OCI-LY1 (cell line): ENCODE measurements at regions not wholly inside any gene's neighbourhood (a gene's known extent, or its start where the extent isn't known, plus 50 kb on each side); places are given as distances from the start of the nearest gene placed in this dataset.

ENCODE experiments used
- H2AFZ ChIP-seq: fragments of 200-600 bp; sonication (generic), shearing (Covaris generic); 2 replicates; pipeline ENCODE4 v1.6.0; 2014; ENCODE audit warnings: antibody characterized with exemption, mild to moderate bottlenecking, low read length
- H3F3A ChIP-seq: fragments of 200-600 bp; sonication (generic), shearing (Covaris generic); 2 replicates; pipeline ENCODE4 v1.6.0; 2014; ENCODE audit warnings: mild to moderate bottlenecking, antibody characterized with exemption, low read length, moderate library complexity; ENCODE audit not compliant: insufficient read depth
- H3K27ac ChIP-seq: fragments of 200-600 bp; sonication (generic); 2 replicates; pipeline ENCODE4 v1.5.1; 2014; ENCODE audit warnings: low read length, mixed run types, mild to moderate bottlenecking, low read depth; ENCODE audit not compliant: poor library complexity, severe bottlenecking
- H3K27me3 ChIP-seq: fragments of 200-600 bp; sonication (generic); 2 replicates; pipeline ENCODE4 v1.6.0; 2014; ENCODE audit warnings: antibody characterized with exemption, mild to moderate bottlenecking, low read length, moderate library complexity; ENCODE audit not compliant: insufficient read depth
- H3K36me3 ChIP-seq: fragments of 200-600 bp; sonication (generic); 2 replicates; pipeline ENCODE4 v1.6.1; 2014; ENCODE audit warnings: mild to moderate bottlenecking, antibody characterized with exemption, low read length, moderate library complexity, mixed read lengths; ENCODE audit not compliant: insufficient read depth
- H3K4me1 ChIP-seq: fragments of 200-600 bp; sonication (generic); 2 replicates; pipeline ENCODE4 v1.5.1; 2014; ENCODE audit warnings: mild to moderate bottlenecking, low read length, moderate library complexity; ENCODE audit not compliant: insufficient read depth, severe bottlenecking
- H3K4me2 ChIP-seq: fragments of 200-600 bp; sonication (generic), shearing (Covaris generic); 2 replicates; pipeline ENCODE4 v1.6.1; 2014; ENCODE audit warnings: low read length
- H3K4me3 ChIP-seq: fragments of 200-600 bp; sonication (generic); 2 replicates; pipeline ENCODE4 v1.5.1; 2014; ENCODE audit warnings: low read length, low read depth, mild to moderate bottlenecking, mixed read lengths; ENCODE audit not compliant: poor library complexity, severe bottlenecking
- H3K79me2 ChIP-seq: fragments of 200-600 bp; shearing (Covaris generic); 2 replicates; pipeline ENCODE4 v1.6.1; 2016; ENCODE audit warnings: mixed run types, low read length, mixed read lengths; ENCODE audit not compliant: insufficient read depth
- H3K9ac ChIP-seq: fragments of 200-600 bp; sonication (generic), shearing (Covaris generic); 2 replicates; pipeline ENCODE4 v1.6.1; 2014; ENCODE audit warnings: mild to moderate bottlenecking, low read length, mixed read lengths
- H3K9me2 ChIP-seq: fragments of 200-600 bp; sonication (generic), shearing (Covaris generic); 2 replicates; pipeline ENCODE4 v1.6.1; 2014; ENCODE audit warnings: low read depth, mild to moderate bottlenecking, low read length, mixed read lengths
- H3K9me3 ChIP-seq: fragments of 200-600 bp; shearing (Covaris generic); 2 replicates; pipeline ENCODE4 v1.6.1; 2014; ENCODE audit warnings: low read length, mixed read lengths
- H4K20me1 ChIP-seq: fragments of 200-600 bp; sonication (generic), shearing (Covaris generic); 2 replicates; pipeline ENCODE4 v1.6.0; 2016; ENCODE audit warnings: mild to moderate bottlenecking, low read length; ENCODE audit not compliant: insufficient read depth
- EZH2 ChIP-seq: fragments of 200-600 bp; sonication (generic), shearing (Covaris generic); IDR thresholded peaks from 2 replicates; pipeline ENCODE4 v1.8.0; 2017; ENCODE audit warnings: borderline replicate concordance, mixed run types, mild to moderate bottlenecking, antibody characterized with exemption, low read length, moderate library complexity, mixed read lengths
- TF ChIP-seq, protein P1 (sequence below): fragments of 200-600 bp; sonication (generic), shearing (Covaris generic); IDR thresholded peaks from 2 replicates; pipeline ENCODE4 v1.5.1; 2017; ENCODE audit warnings: mild to moderate bottlenecking, antibody characterized with exemption, low read length, moderate library complexity, mixed read lengths

DNA sequence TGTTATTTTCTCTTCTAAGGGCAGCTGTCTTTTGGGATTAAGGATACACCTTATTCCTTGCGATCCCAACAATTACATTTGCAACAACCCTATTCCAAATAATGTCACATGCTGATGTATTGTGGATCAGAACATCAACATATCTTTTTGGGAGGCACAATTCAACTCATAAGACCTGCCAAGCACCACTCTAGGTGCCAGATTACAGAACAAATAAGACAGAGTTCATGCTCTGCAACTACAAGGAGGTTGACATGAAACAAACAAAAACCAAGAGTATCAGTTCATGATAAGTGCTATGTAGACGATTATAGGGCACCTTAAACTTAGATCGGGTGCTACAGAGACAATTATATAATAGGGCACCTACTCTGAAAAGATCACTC lies 203.2 kb upstream of the SGK1 start:
- H3K9ac ChIP-seq = no peak overlapping the region
- no peak overlapping the region for H3K4me2 ChIP-seq
- H3K79me2 ChIP-seq = no peaks in the 10 kb centered on the region
- H4K20me1 ChIP-seq = no peaks in the 10 kb centered on the region
- TF ChIP-seq, protein P1, sequence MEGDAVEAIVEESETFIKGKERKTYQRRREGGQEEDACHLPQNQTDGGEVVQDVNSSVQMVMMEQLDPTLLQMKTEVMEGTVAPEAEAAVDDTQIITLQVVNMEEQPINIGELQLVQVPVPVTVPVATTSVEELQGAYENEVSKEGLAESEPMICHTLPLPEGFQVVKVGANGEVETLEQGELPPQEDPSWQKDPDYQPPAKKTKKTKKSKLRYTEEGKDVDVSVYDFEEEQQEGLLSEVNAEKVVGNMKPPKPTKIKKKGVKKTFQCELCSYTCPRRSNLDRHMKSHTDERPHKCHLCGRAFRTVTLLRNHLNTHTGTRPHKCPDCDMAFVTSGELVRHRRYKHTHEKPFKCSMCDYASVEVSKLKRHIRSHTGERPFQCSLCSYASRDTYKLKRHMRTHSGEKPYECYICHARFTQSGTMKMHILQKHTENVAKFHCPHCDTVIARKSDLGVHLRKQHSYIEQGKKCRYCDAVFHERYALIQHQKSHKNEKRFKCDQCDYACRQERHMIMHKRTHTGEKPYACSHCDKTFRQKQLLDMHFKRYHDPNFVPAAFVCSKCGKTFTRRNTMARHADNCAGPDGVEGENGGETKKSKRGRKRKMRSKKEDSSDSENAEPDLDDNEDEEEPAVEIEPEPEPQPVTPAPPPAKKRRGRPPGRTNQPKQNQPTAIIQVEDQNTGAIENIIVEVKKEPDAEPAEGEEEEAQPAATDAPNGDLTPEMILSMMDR = no peak
- TF ChIP-seq EZH2 = no peak
- no peak overlapping the region for H3K4me3 ChIP-seq
- H3K9me3 ChIP-seq = no peaks in the 10 kb centered on the region
- no peak overlapping the region for H2AFZ ChIP-seq
- peaks cover 4% of the 10 kb centered on the region for H3K4me1 ChIP-seq
- H3K27ac ChIP-seq = no peak overlapping the region
- H3F3A ChIP-seq = no peaks in the 10 kb centered on the region
- no peaks in the 10 kb centered on the region for H3K9me2 ChIP-seq
- H3K27me3 ChIP-seq = no peaks in the 10 kb centered on the region
- H3K36me3 ChIP-seq = no peaks in the 10 kb centered on the region

DNA sequence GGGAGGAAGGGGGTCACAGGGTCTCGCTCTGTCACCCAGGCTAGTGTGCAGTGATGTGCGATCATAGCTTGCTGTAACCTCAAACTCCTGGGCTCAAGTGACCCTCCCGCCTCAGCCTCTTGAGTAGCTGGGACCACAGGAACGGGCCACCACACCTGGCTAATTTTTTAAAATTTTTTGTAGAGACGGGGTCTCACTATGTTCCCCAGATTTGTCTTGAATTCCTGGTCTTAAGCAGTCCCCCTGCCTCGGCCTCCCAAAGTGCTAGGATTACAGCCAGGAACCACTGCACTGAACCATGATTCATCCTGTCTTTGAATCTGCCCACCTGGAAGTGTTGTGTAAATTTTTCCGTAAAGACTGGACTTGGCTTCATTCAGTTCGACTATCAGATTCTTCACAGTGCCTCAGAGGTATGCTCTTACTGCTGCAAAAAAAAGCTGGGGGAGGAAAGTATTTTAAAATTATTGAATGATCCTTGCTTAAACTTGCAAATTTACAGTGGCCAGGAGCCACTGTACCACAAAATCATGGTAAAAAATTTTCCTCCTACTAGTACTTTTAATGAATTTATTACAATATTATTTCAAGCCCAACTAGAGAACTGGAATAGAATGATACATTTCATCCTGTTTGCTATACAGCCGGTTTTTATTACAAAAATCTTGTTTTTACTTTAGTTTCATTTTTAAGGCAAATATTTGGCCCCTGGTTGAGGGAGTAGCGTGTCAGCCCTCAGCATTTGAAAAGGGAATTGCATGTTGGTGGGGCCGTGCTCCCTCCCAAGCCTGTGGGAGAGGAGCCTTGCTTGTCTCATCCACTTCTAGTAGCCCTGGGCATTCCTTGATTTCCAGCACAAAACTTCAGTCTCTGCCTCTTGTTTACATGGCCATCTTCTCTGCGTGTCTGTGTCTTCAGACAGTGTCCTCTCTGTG lies 202.5 kb upstream of the SGK1 start:
- no peak overlapping the region for H2AFZ ChIP-seq
- no peaks in the 10 kb centered on the region for H3F3A ChIP-seq
- H3K79me2 ChIP-seq = no peaks in the 10 kb centered on the region
- TF ChIP-seq, protein P1 = no peak
- no peak for TF ChIP-seq EZH2
- no peak overlapping the region for H3K4me3 ChIP-seq
- no peak overlapping the region for H3K4me2 ChIP-seq
- H3K27ac ChIP-seq = no peak overlapping the region
- no peaks in the 10 kb centered on the region for H4K20me1 ChIP-seq
- H3K27me3 ChIP-seq = no peaks in the 10 kb centered on the region
- no peak overlapping the region for H3K9ac ChIP-seq
- H3K4me1 ChIP-seq = peaks cover 4% of the 10 kb centered on the region
- H3K36me3 ChIP-seq = no peaks in the 10 kb centered on the region
- H3K9me3 ChIP-seq = no peaks in the 10 kb centered on the region
- no peaks in the 10 kb centered on the region for H3K9me2 ChIP-seq

DNA sequence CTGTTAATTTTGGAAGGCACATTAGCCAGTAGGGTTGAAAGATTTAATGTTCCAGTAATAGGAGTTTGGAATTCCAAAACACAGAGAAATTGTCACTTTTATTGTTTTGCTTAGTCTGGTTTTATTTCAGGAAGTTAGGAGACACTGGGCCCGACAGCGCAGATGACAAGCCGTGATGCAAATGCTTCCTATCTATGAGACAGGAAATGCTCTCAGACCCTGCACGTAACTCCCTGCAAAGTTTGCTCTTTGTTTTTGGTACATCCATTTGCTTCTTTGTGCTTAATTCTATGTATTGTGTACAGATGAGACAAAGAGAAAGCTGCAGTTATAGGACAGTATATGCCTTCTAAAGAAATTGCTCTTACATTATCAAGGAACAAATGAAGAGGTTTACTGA lies 201.6 kb upstream of the SGK1 start:
- TF ChIP-seq, protein P1 = no peak
- no peak for TF ChIP-seq EZH2
- Histone ChIP-seq H3K9me2 (no peaks in the 10 kb centered on the region), H2AFZ (no peak overlapping the region), H3K4me1 (peaks cover 4% of the 10 kb centered on the region), H3K27me3 (no peaks in the 10 kb centered on the region), H3K4me3 (no peak overlapping the region), H3K4me2 (no peak overlapping the region), H3K79me2 (no peaks in the 10 kb centered on the region), H4K20me1 (no peaks in the 10 kb centered on the region), H3K9me3 (no peaks in the 10 kb centered on the region), H3K36me3 (no peaks in the 10 kb centered on the region), H3K27ac (no peak overlapping the region), H3F3A (no peaks in the 10 kb centered on the region), H3K9ac (no peak overlapping the region)
